Natural killer cell (primary cell): ENCODE measurements at regions not wholly inside any gene's neighbourhood (a gene's known extent, or its start where the extent isn't known, plus 50 kb on each side); places are given as distances from the start of the nearest gene placed in this dataset.

Experiments
- ATAC-seq, 3 donors: fragments of 150-1000 bp in 2 of 3; fragments of 200-7000 bp in 1 of 3; cut with Tn5 transposase; 1 replicate in 1 of 3; 2 replicates in 2 of 3; pipeline ENCODE4 v1.10.0; 2021; ENCODE audit warnings: mild to moderate bottlenecking in 2 of 3, moderate library complexity in 2 of 3
- DNase-seq, 2 donors: peaks; one replicate each; pipeline versions ENCODE4 v3.0.0 to v3.0.0-alpha.2; 2013 to 2021; ENCODE audit warnings: mixed read lengths in 1 of 2
- H3K27ac ChIP-seq: one replicate; pipeline ENCODE4 v1.5.1; 2013; ENCODE audit warnings: mild to moderate bottlenecking, low read length
- H3K27me3 ChIP-seq: one replicate; pipeline ENCODE4 v1.6.1; 2013; ENCODE audit warnings: low read length; ENCODE audit not compliant: control insufficient read depth, insufficient read depth
- H3K36me3 ChIP-seq: one replicate; pipeline ENCODE4 v1.6.1; 2013; ENCODE audit warnings: low read length; ENCODE audit not compliant: control insufficient read depth, insufficient read depth
- H3K4me1 ChIP-seq: one replicate; pipeline ENCODE4 v1.6.1; 2013; ENCODE audit warnings: low read length; ENCODE audit not compliant: control insufficient read depth, insufficient read depth
- H3K4me3 ChIP-seq: one replicate; pipeline ENCODE4 v1.5.1; 2013; ENCODE audit warnings: low read length
- H3K9me3 ChIP-seq: one replicate; pipeline ENCODE4 v1.6.1; 2013; ENCODE audit warnings: low read length; ENCODE audit not compliant: control insufficient read depth, insufficient read depth
- H3K27ac Mint-ChIP-seq, 2 donors: one replicate each; pipeline ENCODE4 v1.8.0; 2022; ENCODE audit warnings: mild to moderate bottlenecking in 2 of 2, mixed read lengths in 2 of 2, moderate library complexity in 1 of 2
- H3K27me3 Mint-ChIP-seq, 2 donors: one replicate each; pipeline ENCODE4 v1.8.0; 2022; ENCODE audit warnings: low read depth in 2 of 2, mixed read lengths in 2 of 2
- H3K36me3 Mint-ChIP-seq: one replicate; pipeline ENCODE4 v1.8.0; 2022; ENCODE audit warnings: mixed read lengths
- H3K4me1 Mint-ChIP-seq, 2 donors: one replicate each; pipeline ENCODE4 v1.8.0; 2022; ENCODE audit warnings: mixed read lengths in 2 of 2
- H3K4me3 Mint-ChIP-seq: one replicate; pipeline ENCODE4 v1.8.0; 2022; ENCODE audit warnings: mild to moderate bottlenecking, moderate library complexity, mixed read lengths
- H3K9me3 Mint-ChIP-seq, 2 donors: one replicate each; pipeline ENCODE4 v1.8.0; 2022; ENCODE audit warnings: mixed read lengths in 2 of 2
- WGBS: methylation state at CpG from one replicate; pipeline ENCODE4 v1.1.7; 2013; ENCODE audit warnings: missing lambda C conversion rate; ENCODE audit not compliant: insufficient coverage; 5-methylcytosine and 5-hydroxymethylcytosine counted together
- intact Hi-C: fragments of 100-400 bp; cut with micrococcal nuclease; formaldehyde crosslinking; loops from one replicate; pipeline ENCODE4 v1.14.2; 2022
- TF ChIP-seq, protein P1 (sequence below): fragments of 200-600 bp; IDR thresholded peaks from one replicate; pipeline ENCODE4 v1.8.0; 2022; ENCODE audit warnings: antibody characterized with exemption

DNA sequence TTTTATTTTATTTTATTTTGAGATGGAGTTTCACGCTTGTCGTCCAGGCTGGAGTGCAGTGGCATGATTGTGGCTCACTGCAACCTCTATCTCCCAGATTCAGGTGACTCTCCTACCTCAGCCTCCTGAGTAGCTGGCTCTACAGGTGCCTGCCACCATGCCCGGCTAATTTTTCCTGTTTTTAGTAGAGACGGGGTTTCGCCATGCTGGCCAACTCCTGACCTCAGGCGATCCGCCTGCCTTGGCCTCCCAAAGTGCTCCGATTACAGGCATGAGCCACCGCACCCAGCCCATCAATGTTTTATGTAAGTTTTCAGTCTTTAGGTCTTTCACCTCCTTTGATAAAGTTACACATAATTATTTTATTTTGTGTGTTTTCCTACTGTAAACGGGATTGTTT, 154.6 kb downstream of the COPRS start:
- H3K9me3 ChIP-seq, result no peaks in the 10 kb centered on the region
- Mint-ChIP-seq H3K4me3 (no peak overlapping the region), H3K36me3 (no peaks in the 10 kb centered on the region), H3K27ac (no peak overlapping the region), H3K27me3 (peaks cover 7 to 26% of the 10 kb centered on the region in 2 donors), H3K4me1 (no peaks in the 10 kb centered on the region), H3K9me3 (no peaks in the 10 kb centered on the region)
- ATAC-seq, result no peak
- no peak for DNase-seq
- TF ChIP-seq, protein P1, sequence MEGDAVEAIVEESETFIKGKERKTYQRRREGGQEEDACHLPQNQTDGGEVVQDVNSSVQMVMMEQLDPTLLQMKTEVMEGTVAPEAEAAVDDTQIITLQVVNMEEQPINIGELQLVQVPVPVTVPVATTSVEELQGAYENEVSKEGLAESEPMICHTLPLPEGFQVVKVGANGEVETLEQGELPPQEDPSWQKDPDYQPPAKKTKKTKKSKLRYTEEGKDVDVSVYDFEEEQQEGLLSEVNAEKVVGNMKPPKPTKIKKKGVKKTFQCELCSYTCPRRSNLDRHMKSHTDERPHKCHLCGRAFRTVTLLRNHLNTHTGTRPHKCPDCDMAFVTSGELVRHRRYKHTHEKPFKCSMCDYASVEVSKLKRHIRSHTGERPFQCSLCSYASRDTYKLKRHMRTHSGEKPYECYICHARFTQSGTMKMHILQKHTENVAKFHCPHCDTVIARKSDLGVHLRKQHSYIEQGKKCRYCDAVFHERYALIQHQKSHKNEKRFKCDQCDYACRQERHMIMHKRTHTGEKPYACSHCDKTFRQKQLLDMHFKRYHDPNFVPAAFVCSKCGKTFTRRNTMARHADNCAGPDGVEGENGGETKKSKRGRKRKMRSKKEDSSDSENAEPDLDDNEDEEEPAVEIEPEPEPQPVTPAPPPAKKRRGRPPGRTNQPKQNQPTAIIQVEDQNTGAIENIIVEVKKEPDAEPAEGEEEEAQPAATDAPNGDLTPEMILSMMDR, result no peak
- H3K36me3 ChIP-seq, result no peaks in the 10 kb centered on the region
- peaks cover 3% of the 10 kb centered on the region for H3K27me3 ChIP-seq
- 88% methylated on average over 9 of the region's 10 CpGs for WGBS
- no peak overlapping the region for H3K27ac ChIP-seq
- intact Hi-C loops, result no loop called here
- no peaks in the 10 kb centered on the region for H3K4me1 ChIP-seq
- H3K4me3 ChIP-seq, result no peak overlapping the region

DNA sequence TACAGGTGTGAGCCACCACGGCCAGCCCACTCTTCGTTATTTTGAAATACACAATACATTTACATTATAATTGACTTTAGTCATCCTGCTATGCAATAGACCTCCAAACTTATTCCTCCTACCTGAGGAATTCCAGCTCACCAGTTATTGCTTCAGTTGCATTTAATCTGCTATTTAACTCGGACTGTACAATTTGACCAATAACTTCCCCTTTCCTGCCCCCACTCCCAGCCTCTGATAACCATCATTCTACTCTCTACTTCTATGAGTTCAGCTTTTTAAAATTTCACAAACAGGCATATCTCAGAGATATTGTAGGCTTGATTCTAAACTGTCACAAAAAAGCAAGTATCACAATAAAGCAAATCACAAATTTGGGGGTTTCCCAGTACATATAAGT, 157.0 kb downstream of the COPRS start:
- Mint-ChIP-seq H3K9me3 (no peaks in the 10 kb centered on the region), H3K27me3 (peaks cover 7 to 26% of the 10 kb centered on the region in 2 donors), H3K27ac (no peak overlapping the region), H3K4me1 (no peaks in the 10 kb centered on the region), H3K4me3 (no peak overlapping the region), H3K36me3 (no peaks in the 10 kb centered on the region)
- intact Hi-C loops, result no loop called here
- Histone ChIP-seq H3K36me3 (no peaks in the 10 kb centered on the region), H3K4me3 (no peak overlapping the region), H3K9me3 (no peaks in the 10 kb centered on the region), H3K4me1 (no peaks in the 10 kb centered on the region), H3K27me3 (peaks cover 3% of the 10 kb centered on the region), H3K27ac (no peak overlapping the region)
- WGBS, result 69% methylated on average over 3 of the region's 3 CpGs
- TF ChIP-seq, protein P1, result no peak
- ATAC-seq (peak in 1 of 3 donors; percentile 66), DNase-seq (no peak)

DNA sequence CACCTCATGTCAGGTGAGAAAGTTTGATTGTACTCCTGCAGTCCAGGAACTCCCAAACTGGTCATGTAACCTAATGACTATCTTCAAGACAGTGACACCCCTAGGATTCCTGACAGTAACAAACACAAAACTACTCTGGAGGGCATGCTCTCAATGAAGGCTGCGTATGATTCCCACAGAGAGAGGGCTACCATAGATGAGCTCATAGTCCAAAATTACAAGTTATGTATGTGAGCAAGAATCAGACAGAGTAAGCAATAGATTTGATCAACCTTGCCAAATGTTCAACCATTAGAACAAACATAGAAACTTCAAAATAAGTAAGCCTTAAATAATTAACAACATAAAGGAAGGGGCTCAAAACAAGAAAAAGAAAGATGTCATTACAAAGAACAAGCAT, 158.1 kb downstream of the COPRS start:
- Mint-ChIP-seq H3K9me3 (no peaks in the 10 kb centered on the region), H3K4me1 (no peaks in the 10 kb centered on the region), H3K27ac (no peak overlapping the region), H3K27me3 (peaks cover 7 to 26% of the 10 kb centered on the region in 2 donors), H3K4me3 (no peak overlapping the region), H3K36me3 (no peaks in the 10 kb centered on the region)
- intact Hi-C loops, result no loop called here
- peaks cover 3% of the 10 kb centered on the region for H3K27me3 ChIP-seq
- H3K36me3 ChIP-seq, result no peaks in the 10 kb centered on the region
- no peak overlapping the region for H3K4me3 ChIP-seq
- H3K9me3 ChIP-seq, result no peaks in the 10 kb centered on the region
- no peak overlapping the region for H3K27ac ChIP-seq
- TF ChIP-seq, protein P1, result no peak
- no peaks in the 10 kb centered on the region for H3K4me1 ChIP-seq
- WGBS, result no CpG with 5 or more reads among the region's 1 CpG
- ATAC-seq (no peak), DNase-seq (no peak)

DNA sequence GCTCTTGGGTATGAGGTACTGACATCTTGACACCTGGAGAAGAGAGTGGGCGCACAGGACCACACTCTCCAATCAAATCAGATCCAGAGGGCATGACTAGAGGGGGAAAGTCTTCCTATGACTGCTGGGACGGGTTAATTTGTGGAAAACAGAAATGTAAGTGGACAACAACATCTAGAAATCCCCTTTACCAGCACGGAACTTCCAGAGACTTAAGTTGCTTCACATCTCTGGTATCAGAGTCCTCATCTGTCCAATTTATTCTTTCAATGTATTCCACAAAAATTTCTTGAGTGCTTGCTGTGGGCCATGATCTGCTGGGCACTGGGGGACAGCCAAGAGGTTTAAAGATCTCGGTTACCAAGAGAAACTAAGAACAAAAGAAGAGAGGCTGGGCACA, 159.2 kb downstream of the COPRS start:
- Mint-ChIP-seq H3K4me1 (no peaks in the 10 kb centered on the region), H3K27me3 (peaks cover 7 to 26% of the 10 kb centered on the region in 2 donors), H3K27ac (no peak overlapping the region), H3K36me3 (no peaks in the 10 kb centered on the region), H3K4me3 (no peak overlapping the region), H3K9me3 (no peaks in the 10 kb centered on the region)
- ATAC-seq, result no peak
- TF ChIP-seq, protein P1, result no peak
- H3K9me3 ChIP-seq, result no peaks in the 10 kb centered on the region
- 77% methylated on average over 2 of the region's 4 CpGs for WGBS
- no peaks in the 10 kb centered on the region for H3K36me3 ChIP-seq
- no peak overlapping the region for H3K4me3 ChIP-seq
- H3K27me3 ChIP-seq, result peaks cover 3% of the 10 kb centered on the region
- no peaks in the 10 kb centered on the region for H3K4me1 ChIP-seq
- intact Hi-C loops, result no loop called here
- no peak for DNase-seq
- no peak overlapping the region for H3K27ac ChIP-seq
